ENCODE measurements at regions not wholly inside any gene's neighbourhood (a gene's known extent, or its start where the extent isn't known, plus 50 kb on each side); places are given as distances from the start of the nearest gene placed in this dataset.

DNA sequence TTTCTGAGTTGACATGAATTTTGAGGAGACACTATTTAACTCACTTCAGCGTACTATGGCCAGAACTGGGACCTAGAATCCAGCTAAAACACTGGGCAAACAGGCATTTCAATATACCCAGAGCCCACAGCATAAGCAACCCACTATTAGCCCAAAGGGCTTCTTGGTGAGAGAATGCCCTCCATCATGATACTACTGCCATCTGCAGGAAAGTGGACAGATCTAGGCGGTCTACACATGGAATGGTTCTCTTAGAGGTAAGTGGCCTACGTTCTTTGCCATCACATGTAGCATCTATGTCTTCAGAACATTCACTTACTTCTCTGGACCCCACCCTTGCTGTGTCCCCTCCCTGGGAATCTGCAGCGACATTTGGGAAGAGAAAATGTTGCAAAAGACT is 181.3 kb upstream of the LINC00305 start:
- no peak for DNase-seq (ENCODE audit: extremely low read depth, low read depth)
- TF ChIP-seq, protein P1, sequence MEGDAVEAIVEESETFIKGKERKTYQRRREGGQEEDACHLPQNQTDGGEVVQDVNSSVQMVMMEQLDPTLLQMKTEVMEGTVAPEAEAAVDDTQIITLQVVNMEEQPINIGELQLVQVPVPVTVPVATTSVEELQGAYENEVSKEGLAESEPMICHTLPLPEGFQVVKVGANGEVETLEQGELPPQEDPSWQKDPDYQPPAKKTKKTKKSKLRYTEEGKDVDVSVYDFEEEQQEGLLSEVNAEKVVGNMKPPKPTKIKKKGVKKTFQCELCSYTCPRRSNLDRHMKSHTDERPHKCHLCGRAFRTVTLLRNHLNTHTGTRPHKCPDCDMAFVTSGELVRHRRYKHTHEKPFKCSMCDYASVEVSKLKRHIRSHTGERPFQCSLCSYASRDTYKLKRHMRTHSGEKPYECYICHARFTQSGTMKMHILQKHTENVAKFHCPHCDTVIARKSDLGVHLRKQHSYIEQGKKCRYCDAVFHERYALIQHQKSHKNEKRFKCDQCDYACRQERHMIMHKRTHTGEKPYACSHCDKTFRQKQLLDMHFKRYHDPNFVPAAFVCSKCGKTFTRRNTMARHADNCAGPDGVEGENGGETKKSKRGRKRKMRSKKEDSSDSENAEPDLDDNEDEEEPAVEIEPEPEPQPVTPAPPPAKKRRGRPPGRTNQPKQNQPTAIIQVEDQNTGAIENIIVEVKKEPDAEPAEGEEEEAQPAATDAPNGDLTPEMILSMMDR (IDR thresholded peaks at IDR 0.05; ENCODE audit: low read depth, low read length, missing control alignments), result no peak
- H3K4me3 ChIP-seq (replicated peaks; ENCODE audit: low read depth, low read length), result no peak overlapping the region

DNA sequence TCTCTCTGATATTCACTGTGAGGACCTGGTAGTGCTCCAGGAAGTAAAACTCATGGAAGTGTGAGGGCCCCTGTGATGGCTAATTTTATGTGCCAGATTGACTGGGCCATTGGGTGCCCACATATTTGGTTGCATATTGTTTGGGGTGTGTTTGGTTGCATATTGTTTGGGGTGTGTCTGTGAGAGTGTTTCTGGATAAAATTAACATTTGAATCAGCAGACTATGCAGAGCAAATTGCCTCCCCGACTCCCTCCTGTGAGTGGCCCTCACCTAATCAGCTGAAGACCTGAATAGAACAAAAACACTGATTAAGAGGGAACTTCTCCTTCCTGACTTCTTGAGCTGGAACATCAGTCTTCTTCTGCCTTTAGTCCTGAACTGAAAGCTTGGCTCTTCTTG is 173.3 kb upstream of the LINC00305 start:
- no peak overlapping the region for H3K4me3 ChIP-seq (replicated peaks; ENCODE audit: low read depth, low read length)
- no peak for DNase-seq (ENCODE audit: extremely low read depth, low read depth)
- TF ChIP-seq, protein P1 (IDR thresholded peaks at IDR 0.05; ENCODE audit: low read depth, low read length, missing control alignments), result no peak

DNA sequence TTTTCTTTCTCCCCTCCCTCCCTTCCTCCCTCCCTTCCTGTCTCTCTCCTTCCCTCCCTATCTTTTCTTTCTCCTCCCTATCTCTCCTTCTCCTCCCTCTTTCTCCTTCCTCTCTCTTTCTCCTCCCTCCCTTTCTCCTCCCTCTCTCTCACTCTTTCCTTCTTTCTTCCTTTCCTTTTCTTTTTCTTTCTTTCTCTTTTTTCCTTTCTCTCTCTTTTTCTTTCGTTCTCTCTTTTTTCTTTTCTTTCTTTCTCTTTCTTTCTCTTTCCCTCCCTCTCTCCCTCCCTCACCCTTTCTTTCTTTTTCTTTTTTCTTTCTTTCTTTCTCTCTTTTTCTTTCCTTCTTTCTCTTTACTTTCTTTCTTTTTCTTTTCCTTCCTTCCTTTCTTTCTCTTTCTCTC is 169.7 kb upstream of the LINC00305 start:
- no peak overlapping the region for H3K4me3 ChIP-seq (replicated peaks; ENCODE audit: low read depth, low read length)
- DNase-seq (ENCODE audit: extremely low read depth, low read depth), result no peak
- TF ChIP-seq, protein P1 (IDR thresholded peaks at IDR 0.05; ENCODE audit: low read depth, low read length, missing control alignments), result no peak

DNA sequence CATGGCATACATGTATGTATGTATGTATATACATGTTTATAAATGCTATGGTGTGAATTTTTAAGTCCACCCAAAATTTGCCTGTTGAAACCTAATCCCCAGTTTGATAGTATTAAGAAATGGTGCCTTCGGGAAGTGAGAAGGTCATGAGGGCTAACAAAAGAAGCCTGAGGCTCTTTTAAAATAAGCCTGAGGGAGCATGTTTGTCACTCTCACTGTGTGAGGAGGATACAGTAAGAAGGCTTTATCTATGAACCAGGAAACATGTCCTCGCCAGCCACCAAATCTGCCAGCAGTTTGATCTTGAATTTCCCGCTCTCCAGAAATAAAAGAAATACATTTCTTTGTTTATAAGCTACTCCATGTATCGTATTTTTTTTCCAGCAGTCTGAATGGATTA is 163.0 kb upstream of the LINC00305 start:
- no peak overlapping the region for H3K4me3 ChIP-seq (replicated peaks; ENCODE audit: low read depth, low read length)
- no peak for DNase-seq (ENCODE audit: extremely low read depth, low read depth)
- TF ChIP-seq, protein P1 (IDR thresholded peaks at IDR 0.05; ENCODE audit: low read depth, low read length, missing control alignments), result no peak

DNA sequence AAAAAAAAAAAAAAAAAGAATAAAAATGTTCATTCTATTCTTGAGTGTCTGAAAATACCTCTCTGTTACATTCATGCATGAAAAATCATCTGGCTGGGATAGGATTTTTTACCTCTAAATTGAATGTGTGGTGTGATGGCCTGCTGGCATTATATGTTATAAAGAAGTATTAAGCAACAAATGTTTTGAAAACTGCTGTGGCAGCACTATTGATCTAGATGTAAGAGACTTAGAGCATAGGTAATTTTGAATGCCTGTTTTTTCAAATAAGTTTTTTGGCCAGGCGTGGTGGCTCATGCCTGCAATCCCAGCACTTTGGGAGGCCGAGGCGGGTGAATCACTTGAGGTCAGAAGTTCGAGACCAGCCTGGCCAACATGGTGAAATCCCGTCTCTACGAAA is 147.0 kb upstream of the LINC00305 start:
- TF ChIP-seq, protein P1 (IDR thresholded peaks at IDR 0.05; ENCODE audit: low read depth, low read length, missing control alignments), result no peak
- H3K4me3 ChIP-seq (replicated peaks; ENCODE audit: low read depth, low read length), result no peak overlapping the region
- DNase-seq (ENCODE audit: extremely low read depth, low read depth), result no peak

DNA sequence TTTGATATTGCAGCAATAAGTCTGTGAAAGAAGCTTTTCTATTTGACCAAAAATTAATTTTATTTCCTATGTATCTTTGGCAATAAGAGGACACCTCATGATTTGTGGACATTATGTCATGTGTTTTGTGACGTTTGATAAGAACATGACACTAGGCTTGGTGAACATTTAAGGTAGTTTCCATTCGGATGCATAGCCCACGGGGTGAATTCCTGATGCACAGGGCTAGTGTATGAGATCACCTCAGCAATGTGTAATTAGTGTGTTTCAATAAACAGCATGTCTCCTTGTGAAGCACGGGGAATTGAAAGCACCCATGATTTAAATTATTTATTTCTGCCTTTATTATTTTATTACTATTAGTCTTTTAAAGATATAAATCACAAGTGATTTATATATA is 146.1 kb upstream of the LINC00305 start:
- no peak for DNase-seq (ENCODE audit: extremely low read depth, low read depth)
- no peak overlapping the region for H3K4me3 ChIP-seq (replicated peaks; ENCODE audit: low read depth, low read length)
- TF ChIP-seq, protein P1 (IDR thresholded peaks at IDR 0.05; ENCODE audit: low read depth, low read length, missing control alignments), result no peak

DNA sequence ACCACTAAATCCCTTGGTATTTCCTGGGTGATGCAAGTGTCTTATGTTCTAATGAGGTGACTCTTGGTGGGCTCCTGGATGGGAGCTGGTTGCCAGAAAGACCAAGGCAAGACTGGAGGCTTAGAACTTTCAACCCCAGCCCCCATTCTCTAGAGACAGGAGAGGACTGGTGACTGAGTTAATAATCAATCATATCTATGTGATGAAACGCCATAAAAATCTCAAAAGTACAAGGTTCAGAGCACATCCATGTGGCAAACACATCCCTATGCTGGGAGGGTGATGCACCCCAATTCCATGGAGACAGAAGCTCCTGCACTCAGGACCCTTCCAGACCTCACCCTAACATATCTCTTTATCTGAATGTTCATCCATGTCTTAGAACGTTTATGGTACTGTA is 139.5 kb upstream of the LINC00305 start:
- no peak overlapping the region for H3K4me3 ChIP-seq (replicated peaks; ENCODE audit: low read depth, low read length)
- no peak for DNase-seq (ENCODE audit: extremely low read depth, low read depth)
- TF ChIP-seq, protein P1 (IDR thresholded peaks at IDR 0.05; ENCODE audit: low read depth, low read length, missing control alignments), result no peak
